ENCODE measurements at regions not wholly inside any gene's neighbourhood (a gene's known extent, or its start where the extent isn't known, plus 50 kb on each side); places are given as distances from the start of the nearest gene placed in this dataset.

- DNase-seq (ENCODE audit: extremely low read depth, low read depth) = no peak
- TF ChIP-seq, protein P1, sequence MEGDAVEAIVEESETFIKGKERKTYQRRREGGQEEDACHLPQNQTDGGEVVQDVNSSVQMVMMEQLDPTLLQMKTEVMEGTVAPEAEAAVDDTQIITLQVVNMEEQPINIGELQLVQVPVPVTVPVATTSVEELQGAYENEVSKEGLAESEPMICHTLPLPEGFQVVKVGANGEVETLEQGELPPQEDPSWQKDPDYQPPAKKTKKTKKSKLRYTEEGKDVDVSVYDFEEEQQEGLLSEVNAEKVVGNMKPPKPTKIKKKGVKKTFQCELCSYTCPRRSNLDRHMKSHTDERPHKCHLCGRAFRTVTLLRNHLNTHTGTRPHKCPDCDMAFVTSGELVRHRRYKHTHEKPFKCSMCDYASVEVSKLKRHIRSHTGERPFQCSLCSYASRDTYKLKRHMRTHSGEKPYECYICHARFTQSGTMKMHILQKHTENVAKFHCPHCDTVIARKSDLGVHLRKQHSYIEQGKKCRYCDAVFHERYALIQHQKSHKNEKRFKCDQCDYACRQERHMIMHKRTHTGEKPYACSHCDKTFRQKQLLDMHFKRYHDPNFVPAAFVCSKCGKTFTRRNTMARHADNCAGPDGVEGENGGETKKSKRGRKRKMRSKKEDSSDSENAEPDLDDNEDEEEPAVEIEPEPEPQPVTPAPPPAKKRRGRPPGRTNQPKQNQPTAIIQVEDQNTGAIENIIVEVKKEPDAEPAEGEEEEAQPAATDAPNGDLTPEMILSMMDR (IDR thresholded peaks at IDR 0.05; ENCODE audit: low read depth, low read length, missing control alignments) = peak; percentile 51
- no peak overlapping the region for H3K4me3 ChIP-seq (replicated peaks; ENCODE audit: low read depth, low read length)
Measured at GRCh38 chr2:219997341-219997851, 370.0 kb downstream of the SLC4A3 start.

DNA sequence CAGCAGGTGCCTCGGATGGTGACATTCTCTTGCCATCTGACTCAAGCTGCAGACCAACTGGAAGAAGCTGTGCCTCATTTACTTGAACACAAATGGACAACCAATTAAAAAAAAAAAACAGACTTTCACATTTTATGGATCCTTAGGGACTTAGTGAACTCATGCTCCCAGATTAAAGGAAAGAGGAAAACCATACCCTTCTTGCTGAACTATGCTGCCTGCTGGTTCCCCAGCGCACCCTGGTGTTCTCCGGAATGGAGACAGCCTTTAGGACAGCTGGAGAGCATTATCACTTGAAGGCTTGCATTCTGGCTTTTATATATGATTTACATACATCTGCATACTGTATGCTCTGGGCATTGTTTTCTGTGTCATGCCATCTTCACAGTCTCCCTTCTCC is 370.7 kb downstream of the SLC4A3 start:
- no peak for DNase-seq (ENCODE audit: extremely low read depth, low read depth)
- no peak overlapping the region for H3K4me3 ChIP-seq (replicated peaks; ENCODE audit: low read depth, low read length)
- TF ChIP-seq, protein P1 (IDR thresholded peaks at IDR 0.05; ENCODE audit: low read depth, low read length, missing control alignments) = peak; percentile 23

- TF ChIP-seq, protein P1 (IDR thresholded peaks at IDR 0.05; ENCODE audit: low read depth, low read length, missing control alignments) = no peak
- no peak for DNase-seq (ENCODE audit: extremely low read depth, low read depth)
Measured at GRCh38 chr2:219998714-219999227, 371.3 kb downstream of the SLC4A3 start.

GRCh38 chr2:220000080-220000479 is 372.6 kb downstream of the SLC4A3 start:
- no peak overlapping the region for H3K4me3 ChIP-seq (replicated peaks; ENCODE audit: low read depth, low read length)
- TF ChIP-seq, protein P1 (IDR thresholded peaks at IDR 0.05; ENCODE audit: low read depth, low read length, missing control alignments) = no peak
- DNase-seq (ENCODE audit: extremely low read depth, low read depth) = no peak

More at GRCh38 chr2:219998714-219999227, 371.3 kb downstream of the SLC4A3 start:
- no peak overlapping the region for H3K4me3 ChIP-seq (replicated peaks; ENCODE audit: low read depth, low read length)

DNA sequence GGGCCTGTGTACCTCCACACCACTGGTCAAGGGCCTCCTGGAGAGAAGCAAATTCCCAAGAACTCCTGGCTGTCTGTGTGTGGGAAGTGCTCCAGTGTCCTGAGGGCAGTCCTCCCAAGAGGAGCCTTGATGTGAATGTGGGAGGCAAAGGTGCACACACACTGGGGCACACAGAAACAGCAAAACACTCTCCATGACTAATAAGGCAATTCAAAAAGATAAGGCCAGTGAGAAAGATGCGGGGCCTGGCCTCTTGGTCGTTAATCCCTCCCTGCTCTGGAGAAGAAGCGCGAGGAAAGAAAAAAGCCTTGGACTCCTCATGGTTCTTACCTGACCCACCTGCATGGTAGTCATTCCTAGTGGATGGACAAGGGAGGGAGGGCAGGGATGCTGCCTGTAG is 373.2 kb downstream of the SLC4A3 start:
- DNase-seq (ENCODE audit: extremely low read depth, low read depth) = no peak
- H3K4me3 ChIP-seq (replicated peaks; ENCODE audit: low read depth, low read length) = no peak overlapping the region
- TF ChIP-seq, protein P1 (IDR thresholded peaks at IDR 0.05; ENCODE audit: low read depth, low read length, missing control alignments) = no peak

- TF ChIP-seq, protein P1 (IDR thresholded peaks at IDR 0.05; ENCODE audit: low read depth, low read length, missing control alignments) = no peak
- no peak overlapping the region for H3K4me3 ChIP-seq (replicated peaks; ENCODE audit: low read depth, low read length)
- peak; percentile 21 for DNase-seq (ENCODE audit: extremely low read depth, low read depth)
Measured at GRCh38 chr2:220001751-220002150, 374.3 kb downstream of the SLC4A3 start.

DNA sequence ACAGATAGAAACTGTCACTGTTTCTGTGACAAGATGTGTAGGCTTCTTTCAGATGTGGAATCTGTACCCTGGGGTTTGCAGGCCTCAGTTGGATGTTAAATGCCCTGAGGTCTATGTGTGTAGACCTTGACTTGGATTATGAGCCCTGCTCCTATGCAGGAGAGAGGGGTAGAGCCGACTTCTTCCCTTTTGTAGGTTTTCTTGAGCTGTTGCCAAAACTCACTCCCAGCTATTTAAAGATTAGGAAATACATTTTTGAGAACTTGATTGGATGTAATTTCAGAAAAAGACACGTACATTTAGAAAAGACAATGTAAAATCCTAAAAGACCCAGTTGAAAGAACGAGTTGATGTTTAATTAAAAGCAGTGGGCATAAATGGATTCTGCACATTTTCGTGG is 374.8 kb downstream of the SLC4A3 start:
- no peak overlapping the region for H3K4me3 ChIP-seq (replicated peaks; ENCODE audit: low read depth, low read length)
- TF ChIP-seq, protein P1 (IDR thresholded peaks at IDR 0.05; ENCODE audit: low read depth, low read length, missing control alignments) = no peak
- no peak for DNase-seq (ENCODE audit: extremely low read depth, low read depth)

Data from HFF-Myc (cell line).